Tibial artery (tissue), 4 donors: ENCODE measurements at regions not wholly inside any gene's neighbourhood (a gene's known extent, or its start where the extent isn't known, plus 50 kb on each side); places are given as distances from the start of the nearest gene placed in this dataset.

Experiments
- DNase-seq, 2 donors: peaks; one replicate each; pipeline ENCODE4 v3.0.0-alpha.2; 2019
- H3K27ac ChIP-seq, 2 donors: fragments of 200-600 bp; sonication (generic) in 1 of 2; 1 replicate in 1 of 2; 2 replicates in 1 of 2; pipeline ENCODE4 v1.5.1; 2018 to 2019; ENCODE audit warnings: mild to moderate bottlenecking in 1 of 2
- H3K27me3 ChIP-seq, 2 donors: fragments of 200-600 bp; sonication (generic) in 1 of 2; one replicate each; pipeline versions ENCODE4 v1.5.1 to v1.6.0; 2016 to 2019
- H3K36me3 ChIP-seq, 3 donors: fragments of 200-600 bp; sonication (generic) in 2 of 3; one replicate each; pipeline ENCODE4 v1.5.1; 2016 to 2019; ENCODE audit warnings: mild to moderate bottlenecking in 2 of 3
- H3K4me1 ChIP-seq, 4 donors: fragments of 200-600 bp; sonication (generic) in 2 of 4; 1 replicate in 3 of 4; 2 replicates in 1 of 4; pipeline ENCODE4 v1.5.1; 2016 to 2019
- H3K4me3 ChIP-seq, 2 donors: fragments of 200-600 bp; sonication (generic) in 1 of 2; 1 replicate in 1 of 2; 2 replicates in 1 of 2; pipeline ENCODE4 v1.5.1; 2018 to 2019; ENCODE audit warnings: mild to moderate bottlenecking in 2 of 2
- H3K9me3 ChIP-seq, 3 donors: fragments of 200-600 bp; sonication (generic) in 1 of 3; one replicate each; pipeline ENCODE4 v1.5.1; 2016 to 2019
- intact Hi-C: fragments of 100-400 bp; cut with DNase I; formaldehyde crosslinking; loops from one replicate; pipeline ENCODE4 v1.15.0; 2023; ENCODE audit warnings: low total_unique reads
- TF ChIP-seq, protein P1 (sequence below), 2 experiments: fragments of 200-600 bp in 1 of 2; fragments of 450-650 bp in 1 of 2; IDR thresholded peaks; one replicate each; pipeline ENCODE4 v1.5.1; 2017 to 2019; ENCODE audit warnings: antibody characterized with exemption in 2 of 2, mild to moderate bottlenecking in 1 of 2, moderate library complexity in 1 of 2

DNA sequence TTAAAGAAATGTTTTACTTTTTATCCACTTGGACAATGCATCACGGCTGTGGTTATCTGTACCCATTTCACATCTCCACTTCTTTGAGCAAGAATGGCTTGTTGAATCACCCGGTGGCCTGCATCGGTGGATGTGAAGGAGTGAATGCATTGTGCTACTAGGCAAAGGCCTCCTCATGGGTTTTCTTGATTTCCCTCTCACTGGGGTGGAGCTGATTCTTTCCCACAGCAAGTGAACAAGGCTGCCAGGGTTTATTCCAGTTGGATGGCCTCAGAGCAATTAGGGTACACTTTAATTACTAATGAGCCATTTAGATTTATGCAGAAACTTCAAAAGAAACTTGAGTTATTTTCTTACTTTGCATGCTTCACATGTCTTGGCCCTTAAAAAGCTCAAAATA is 387.1 kb downstream of the RND3 start:
- Histone ChIP-seq H3K9me3 (no peaks in the 10 kb centered on the region), H3K4me1 (no peaks in the 10 kb centered on the region), H3K27ac (no peak overlapping the region), H3K36me3 (no peaks in the 10 kb centered on the region), H3K4me3 (no peak overlapping the region), H3K27me3 (no peaks in the 10 kb centered on the region)
- intact Hi-C loops = no loop called here
- DNase-seq = no peak
- TF ChIP-seq, protein P1, sequence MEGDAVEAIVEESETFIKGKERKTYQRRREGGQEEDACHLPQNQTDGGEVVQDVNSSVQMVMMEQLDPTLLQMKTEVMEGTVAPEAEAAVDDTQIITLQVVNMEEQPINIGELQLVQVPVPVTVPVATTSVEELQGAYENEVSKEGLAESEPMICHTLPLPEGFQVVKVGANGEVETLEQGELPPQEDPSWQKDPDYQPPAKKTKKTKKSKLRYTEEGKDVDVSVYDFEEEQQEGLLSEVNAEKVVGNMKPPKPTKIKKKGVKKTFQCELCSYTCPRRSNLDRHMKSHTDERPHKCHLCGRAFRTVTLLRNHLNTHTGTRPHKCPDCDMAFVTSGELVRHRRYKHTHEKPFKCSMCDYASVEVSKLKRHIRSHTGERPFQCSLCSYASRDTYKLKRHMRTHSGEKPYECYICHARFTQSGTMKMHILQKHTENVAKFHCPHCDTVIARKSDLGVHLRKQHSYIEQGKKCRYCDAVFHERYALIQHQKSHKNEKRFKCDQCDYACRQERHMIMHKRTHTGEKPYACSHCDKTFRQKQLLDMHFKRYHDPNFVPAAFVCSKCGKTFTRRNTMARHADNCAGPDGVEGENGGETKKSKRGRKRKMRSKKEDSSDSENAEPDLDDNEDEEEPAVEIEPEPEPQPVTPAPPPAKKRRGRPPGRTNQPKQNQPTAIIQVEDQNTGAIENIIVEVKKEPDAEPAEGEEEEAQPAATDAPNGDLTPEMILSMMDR (IDR thresholded peaks at IDR 0.05) = no peak

DNA sequence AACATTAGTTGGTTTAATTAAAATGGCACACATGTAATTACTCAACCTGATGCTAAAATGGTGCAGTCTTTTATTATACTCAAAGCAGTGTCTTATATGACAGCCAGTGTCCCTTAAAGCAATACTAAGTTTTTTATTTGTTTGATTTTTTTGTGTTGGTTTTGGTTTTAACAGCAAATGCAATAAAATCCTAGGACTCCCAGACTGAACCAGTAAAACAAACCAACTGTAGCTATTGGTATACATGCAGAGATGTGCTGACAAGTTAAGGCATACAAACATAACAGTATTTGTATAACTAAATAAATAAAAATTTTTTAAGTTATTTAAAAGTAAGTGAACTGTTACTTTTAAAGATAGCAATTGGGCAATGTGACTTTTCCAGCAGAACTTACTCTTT is 387.7 kb downstream of the RND3 start:
- H3K27me3 ChIP-seq = no peaks in the 10 kb centered on the region
- intact Hi-C loops = no loop called here
- H3K36me3 ChIP-seq = no peaks in the 10 kb centered on the region
- H3K9me3 ChIP-seq = no peaks in the 10 kb centered on the region
- H3K4me1 ChIP-seq = no peaks in the 10 kb centered on the region
- no peak overlapping the region for H3K4me3 ChIP-seq
- no peak for DNase-seq
- H3K27ac ChIP-seq = no peak overlapping the region
- TF ChIP-seq, protein P1 (IDR thresholded peaks at IDR 0.05) = no peak

GRCh38 chr2:150097901-150098531 is 389.5 kb downstream of the RND3 start:
- no peaks in the 10 kb centered on the region for H3K9me3 ChIP-seq
- H3K4me1 ChIP-seq = no peaks in the 10 kb centered on the region
- no peak for DNase-seq
- H3K36me3 ChIP-seq = no peaks in the 10 kb centered on the region
- no peak overlapping the region for H3K4me3 ChIP-seq
- TF ChIP-seq, protein P1 (IDR thresholded peaks at IDR 0.05) = no peak
- H3K27ac ChIP-seq = no peak overlapping the region
- intact Hi-C loops = no loop called here
- H3K27me3 ChIP-seq = no peaks in the 10 kb centered on the region

- no peak for DNase-seq
- TF ChIP-seq, protein P1 (IDR thresholded peaks at IDR 0.05) = no peak
Measured at GRCh38 chr2:150097402-150097801, 390.1 kb downstream of the RND3 start.

GRCh38 chr2:150095361-150096095 is 391.9 kb downstream of the RND3 start:
- TF ChIP-seq, protein P1 (IDR thresholded peaks at IDR 0.05) = no peak
- H3K4me1 ChIP-seq = no peaks in the 10 kb centered on the region
- no peaks in the 10 kb centered on the region for H3K9me3 ChIP-seq
- intact Hi-C loops = no loop called here
- no peak overlapping the region for H3K27ac ChIP-seq
- no peak for DNase-seq
- no peak overlapping the region for H3K4me3 ChIP-seq
- H3K27me3 ChIP-seq = no peaks in the 10 kb centered on the region
- H3K36me3 ChIP-seq = no peaks in the 10 kb centered on the region

More at GRCh38 chr2:150097402-150097801, 390.1 kb downstream of the RND3 start:
- no peaks in the 10 kb centered on the region for H3K9me3 ChIP-seq
- no peak overlapping the region for H3K4me3 ChIP-seq
- no peak overlapping the region for H3K27ac ChIP-seq
- H3K4me1 ChIP-seq = no peaks in the 10 kb centered on the region
- H3K27me3 ChIP-seq = no peaks in the 10 kb centered on the region
- H3K36me3 ChIP-seq = no peaks in the 10 kb centered on the region
- intact Hi-C loops = no loop called here
